Mononuclear cell (primary cell): ENCODE measurements at regions not wholly inside any gene's neighbourhood (a gene's known extent, or its start where the extent isn't known, plus 50 kb on each side); places are given as distances from the start of the nearest gene placed in this dataset.
"Not testable (repeated sequence)": the region's sequence is repeated elsewhere in the genome, so short reads cannot be mapped to it uniquely, and the experiment has no call there.

Source experiments
- H3K27me3 ChIP-seq: 2 replicates; pipeline ENCODE4 v1.6.0; 2011; ENCODE audit warnings: low read length, control low read depth; ENCODE audit not compliant: insufficient read depth
- H3K4me1 ChIP-seq: 2 replicates; pipeline ENCODE4 v1.5.1; 2011; ENCODE audit warnings: mild to moderate bottlenecking, low read length, control low read depth; ENCODE audit not compliant: insufficient read depth
- H3K4me3 ChIP-seq: 2 replicates; pipeline ENCODE4 v1.5.1; 2011; ENCODE audit warnings: mild to moderate bottlenecking, low read length, moderate library complexity
- H3K9me3 ChIP-seq: 2 replicates; pipeline ENCODE4 v1.5.1; 2011; ENCODE audit warnings: low read depth, mild to moderate bottlenecking, control low read depth, low read length

DNA sequence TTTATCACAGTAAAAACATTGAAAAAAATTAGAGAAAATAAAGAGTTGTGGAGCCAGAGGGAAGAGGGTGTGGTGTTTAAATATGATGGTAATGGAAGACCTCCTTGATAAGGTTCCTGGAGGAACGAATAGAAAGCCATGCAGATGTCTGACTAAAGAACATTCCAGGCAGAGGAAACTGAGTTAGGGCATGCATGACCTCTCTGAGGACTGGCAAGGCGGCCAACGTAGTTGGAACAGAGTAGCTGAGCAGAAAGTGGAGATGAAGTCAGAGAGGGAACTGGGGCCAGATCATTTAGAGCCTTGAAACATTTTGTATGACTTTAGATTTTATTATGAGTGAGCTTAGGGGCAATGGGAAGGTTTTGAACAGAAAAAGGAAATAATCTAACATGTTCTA is 377.5 kb downstream of the HLX start:
- no peaks in the 10 kb centered on the region for H3K4me1 ChIP-seq

GRCh38 chr1:221257548-221257947 is 378.3 kb downstream of the HLX start:
- not testable (repeated sequence) for H3K27me3 ChIP-seq, H3K4me3 ChIP-seq, H3K9me3 ChIP-seq, H3K4me1 ChIP-seq

More for the DNA sequence above, 377.5 kb downstream of the HLX start:
- no peak overlapping the region for H3K4me3 ChIP-seq
- H3K9me3 ChIP-seq: no peaks in the 10 kb centered on the region
- H3K27me3 ChIP-seq: no peaks in the 10 kb centered on the region

DNA sequence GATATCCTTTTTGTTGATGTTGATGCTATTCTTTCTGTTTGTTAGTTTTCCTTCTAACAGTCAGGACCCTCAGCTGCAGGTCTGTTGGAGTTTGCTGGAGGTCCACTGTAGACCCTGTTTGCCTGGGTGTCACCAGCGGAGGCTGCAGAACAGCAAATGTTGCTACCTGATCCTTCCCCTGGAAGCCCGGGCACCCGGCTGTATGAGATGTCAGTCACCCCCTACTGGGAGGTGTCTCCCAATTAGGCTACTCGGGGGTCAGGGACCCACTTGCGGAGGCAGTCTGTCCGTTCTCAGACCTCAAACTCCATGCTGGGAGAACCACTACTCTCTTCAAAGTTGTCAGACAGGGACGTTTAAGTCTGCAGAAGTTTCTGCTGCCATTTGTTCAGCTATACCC is 383.4 kb downstream of the HLX start:
- H3K4me1 ChIP-seq: not testable (repeated sequence)

GRCh38 chr1:221263831-221264767 is 384.9 kb downstream of the HLX start:
- Histone ChIP-seq H3K4me3 (no peak overlapping the region), H3K9me3 (no peaks in the 10 kb centered on the region), H3K4me1 (no peaks in the 10 kb centered on the region), H3K27me3 (no peaks in the 10 kb centered on the region)

More for the DNA sequence above, 383.4 kb downstream of the HLX start:
- not testable (repeated sequence) for H3K9me3 ChIP-seq, H3K4me3 ChIP-seq, H3K27me3 ChIP-seq

DNA sequence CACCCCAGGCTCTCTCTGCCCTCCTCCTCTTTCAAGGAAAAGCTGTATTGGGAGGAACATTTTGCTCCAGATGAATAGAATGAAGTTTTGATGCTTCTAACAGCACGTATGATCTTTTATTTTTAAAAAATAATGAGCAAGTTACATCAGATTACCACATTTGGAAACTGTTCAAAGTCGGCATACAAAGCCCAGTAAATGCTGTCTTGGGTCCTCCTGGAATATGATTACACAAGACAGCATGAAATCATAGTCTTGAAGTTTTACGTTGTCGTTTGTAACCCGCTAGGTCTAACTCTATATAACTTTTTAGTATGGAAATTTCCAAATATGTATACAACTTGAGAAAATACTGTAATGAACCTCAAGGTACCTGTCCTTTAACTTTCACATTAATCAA is 385.6 kb downstream of the HLX start:
- Histone ChIP-seq H3K27me3 (no peaks in the 10 kb centered on the region), H3K4me1 (no peaks in the 10 kb centered on the region), H3K9me3 (no peaks in the 10 kb centered on the region), H3K4me3 (no peak overlapping the region)

DNA sequence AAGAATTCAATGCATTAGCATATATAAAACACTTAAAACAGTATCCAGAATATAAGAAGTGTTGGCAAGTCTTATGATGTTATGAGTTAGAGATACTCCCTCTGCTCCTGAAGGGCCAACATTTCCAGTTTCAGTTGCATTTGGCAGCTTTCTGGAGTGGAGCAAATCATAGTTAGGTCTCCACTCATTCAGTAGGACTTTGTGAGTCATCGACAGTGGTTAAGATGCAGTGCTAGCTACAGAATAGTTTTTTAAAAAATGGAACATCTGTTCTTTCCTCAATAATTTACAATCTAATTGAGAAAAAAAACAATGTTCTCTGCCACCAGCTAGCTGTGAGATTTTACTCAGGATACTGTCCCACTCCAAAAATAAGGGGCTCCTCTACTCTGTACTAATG is 389.1 kb downstream of the HLX start:
- Histone ChIP-seq H3K27me3 (no peaks in the 10 kb centered on the region), H3K9me3 (no peaks in the 10 kb centered on the region), H3K4me3 (no peak overlapping the region), H3K4me1 (no peaks in the 10 kb centered on the region)

DNA sequence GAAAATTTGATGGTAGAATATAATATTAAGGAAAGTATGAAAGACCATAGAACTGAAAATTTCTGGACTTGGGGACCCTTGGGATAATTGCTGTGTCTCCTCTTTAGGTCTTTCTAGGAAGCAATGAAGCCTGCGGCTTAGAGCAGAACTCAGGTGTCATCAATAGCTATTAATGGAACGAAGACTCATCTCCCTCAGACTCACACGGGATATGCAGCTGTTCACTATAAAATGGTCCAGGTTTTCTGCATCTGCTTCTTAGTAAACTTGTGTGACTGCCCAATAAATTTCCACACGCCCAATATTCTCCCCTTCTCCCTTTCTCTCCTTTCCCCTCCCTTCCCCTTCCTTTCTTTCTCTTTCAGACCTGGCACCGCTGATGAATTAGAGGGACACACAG is 392.5 kb downstream of the HLX start:
- Histone ChIP-seq H3K4me1 (no peaks in the 10 kb centered on the region), H3K9me3 (no peaks in the 10 kb centered on the region), H3K27me3 (no peaks in the 10 kb centered on the region), H3K4me3 (no peak overlapping the region)

DNA sequence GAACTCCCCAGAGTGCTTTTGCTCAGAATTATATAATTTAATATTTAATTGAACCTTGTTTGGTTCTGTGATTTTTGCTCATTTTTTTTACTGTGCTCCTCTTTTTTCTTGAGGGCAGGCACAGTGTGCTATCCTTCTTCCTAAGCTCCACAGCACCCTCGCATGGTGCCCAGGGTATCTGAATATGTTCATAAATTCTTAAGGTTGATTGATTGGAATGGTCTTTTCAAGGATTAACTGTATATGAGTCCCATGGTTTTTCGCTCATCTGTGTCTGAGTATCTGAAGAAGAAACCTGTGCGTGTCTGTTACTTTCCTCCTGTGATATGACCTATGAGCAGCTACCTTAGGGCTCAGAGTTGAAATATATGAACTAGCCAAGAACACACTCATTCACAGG is 393.7 kb downstream of the HLX start:
- no peaks in the 10 kb centered on the region for H3K4me1 ChIP-seq
- no peak overlapping the region for H3K4me3 ChIP-seq
- H3K9me3 ChIP-seq: no peaks in the 10 kb centered on the region
- H3K27me3 ChIP-seq: no peaks in the 10 kb centered on the region

DNA sequence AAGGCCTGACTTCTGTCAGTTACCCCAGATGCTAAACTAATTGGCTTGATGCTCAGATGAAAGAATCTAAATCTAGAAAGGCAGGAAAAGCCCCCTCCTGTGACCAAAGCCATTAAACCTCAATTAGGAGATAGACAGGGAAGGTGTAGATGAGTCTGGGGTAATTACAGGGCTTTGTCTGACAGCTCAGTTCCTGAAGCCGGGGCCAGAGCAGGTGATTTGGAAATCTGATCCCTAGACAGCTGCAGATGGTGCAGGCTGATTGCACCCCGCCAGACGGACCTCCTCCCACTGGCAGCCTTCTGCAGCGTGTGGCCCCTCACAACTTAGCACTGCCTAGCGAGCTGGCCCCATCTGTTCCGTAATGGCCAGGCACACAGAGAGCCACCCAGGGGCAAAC is 395.1 kb downstream of the HLX start:
- Histone ChIP-seq H3K4me3 (no peak overlapping the region), H3K9me3 (no peaks in the 10 kb centered on the region), H3K4me1 (no peaks in the 10 kb centered on the region), H3K27me3 (no peaks in the 10 kb centered on the region)

- Histone ChIP-seq H3K4me1 (no peaks in the 10 kb centered on the region), H3K4me3 (no peak overlapping the region), H3K27me3 (no peaks in the 10 kb centered on the region), H3K9me3 (no peaks in the 10 kb centered on the region)
Measured at GRCh38 chr1:221276896-221277409, 397.7 kb downstream of the HLX start.

DNA sequence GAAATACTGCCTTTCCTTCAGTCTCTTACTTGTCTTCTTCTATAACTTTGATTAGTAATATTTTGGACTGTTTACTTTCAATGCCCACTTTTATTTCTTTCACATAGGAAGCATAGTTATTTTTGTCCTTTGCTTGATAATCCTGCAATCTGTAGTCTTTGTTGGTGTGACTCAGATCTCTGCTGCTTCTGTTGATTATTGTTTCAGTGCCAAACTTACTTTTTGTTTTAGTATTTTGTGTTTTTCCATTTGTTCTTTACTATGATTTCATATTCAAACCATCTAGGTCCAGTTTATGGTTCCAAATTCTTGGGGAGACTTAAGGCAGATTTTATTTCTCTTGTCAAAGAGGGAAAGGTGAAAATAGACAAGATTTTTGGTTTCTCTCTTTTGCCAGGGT is 399.9 kb downstream of the HLX start:
- Histone ChIP-seq H3K4me1 (no peaks in the 10 kb centered on the region), H3K9me3 (no peaks in the 10 kb centered on the region), H3K27me3 (no peaks in the 10 kb centered on the region), H3K4me3 (no peak overlapping the region)

- no peaks in the 10 kb centered on the region for H3K27me3 ChIP-seq
- no peaks in the 10 kb centered on the region for H3K9me3 ChIP-seq
- H3K4me3 ChIP-seq: no peak overlapping the region
- no peaks in the 10 kb centered on the region for H3K4me1 ChIP-seq
Measured at GRCh38 chr1:221283532-221283931, 404.3 kb downstream of the HLX start.

GRCh38 chr1:221284028-221284427 is 404.8 kb downstream of the HLX start:
- Histone ChIP-seq H3K9me3 (no peaks in the 10 kb centered on the region), H3K27me3 (no peaks in the 10 kb centered on the region), H3K4me1 (no peaks in the 10 kb centered on the region), H3K4me3 (no peak overlapping the region)

- H3K4me1 ChIP-seq, H3K9me3 ChIP-seq, H3K4me3 ChIP-seq, H3K27me3 ChIP-seq: not testable (repeated sequence)
Measured at GRCh38 chr1:221284991-221285390, 405.7 kb downstream of the HLX start.

GRCh38 chr1:221285458-221286210 is 406.4 kb downstream of the HLX start:
- H3K27me3 ChIP-seq, H3K4me3 ChIP-seq, H3K9me3 ChIP-seq, H3K4me1 ChIP-seq: not testable (repeated sequence)
